Neural cell (in vitro differentiated cells): ENCODE measurements at regions not wholly inside any gene's neighbourhood (a gene's known extent, or its start where the extent isn't known, plus 50 kb on each side); places are given as distances from the start of the nearest gene placed in this dataset.

Experiments
- H2AFZ ChIP-seq: fragments of 200-600, 300-800 bp; sonication (generic), shearing (Covaris generic); 2 replicates; pipeline ENCODE4 v1.6.0; 2014; ENCODE audit warnings: low read depth, mild to moderate bottlenecking, antibody characterized with exemption, low read length, moderate library complexity
- H3F3A ChIP-seq: fragments of 200-600 bp; shearing (Covaris generic); 2 replicates; pipeline ENCODE4 v1.6.1; 2016; ENCODE audit warnings: mild to moderate bottlenecking, moderate library complexity, mixed read lengths, antibody characterized with exemption, low read length; ENCODE audit not compliant: insufficient read depth, poor library complexity, severe bottlenecking
- H3K27ac ChIP-seq: fragments of 200-600, 300-800 bp; sonication (generic), shearing (Covaris generic); 2 replicates; pipeline ENCODE4 v1.5.1; 2014; ENCODE audit warnings: mild to moderate bottlenecking, low read length, moderate library complexity
- H3K27me3 ChIP-seq: fragments of 300-800, 200-600 bp; sonication (generic), shearing (Covaris generic); 2 replicates; pipeline ENCODE4 v1.6.0; 2014; ENCODE audit warnings: mild to moderate bottlenecking, low read depth, low read length, moderate library complexity; ENCODE audit not compliant: insufficient read depth
- H3K36me3 ChIP-seq: fragments of 300-800, 200-600 bp; sonication (generic), shearing (Covaris generic); 2 replicates; pipeline ENCODE4 v1.5.1; 2014; ENCODE audit warnings: mild to moderate bottlenecking, antibody characterized with exemption, low read length, moderate library complexity; ENCODE audit not compliant: insufficient read depth
- H3K4me2 ChIP-seq: fragments of 300-800, 200-600 bp; sonication (generic), shearing (Covaris generic); 2 replicates; pipeline ENCODE4 v1.6.0; 2014; ENCODE audit warnings: mild to moderate bottlenecking, low read length
- H3K4me3 ChIP-seq: fragments of 300-800, 200-600 bp; sonication (generic), shearing (Covaris generic); 2 replicates; pipeline ENCODE4 v1.5.1; 2014; ENCODE audit warnings: mild to moderate bottlenecking, low read length, moderate library complexity
- H3K79me2 ChIP-seq: fragments of 200-600 bp; shearing (Covaris generic); replicated peaks from 2 replicates; pipeline ENCODE4 v1.6.0; 2014; ENCODE audit warnings: mild to moderate bottlenecking, low read length, moderate library complexity; ENCODE audit not compliant: insufficient read depth
- H3K9ac ChIP-seq: fragments of 300-800, 200-600 bp; sonication (generic), shearing (Covaris generic); 2 replicates; pipeline ENCODE4 v1.6.1; 2016; ENCODE audit warnings: mild to moderate bottlenecking, low read length, mixed read lengths
- H3K9me2 ChIP-seq: fragments of 200-600 bp; shearing (Covaris generic); 2 replicates; pipeline ENCODE4 v1.6.1; 2016; ENCODE audit warnings: mild to moderate bottlenecking, low read length, mixed read lengths; ENCODE audit not compliant: insufficient read depth
- H3K9me3 ChIP-seq: fragments of 200-600, 300-800 bp; sonication (generic), shearing (Covaris generic); 2 replicates; pipeline ENCODE4 v1.6.1; 2016; ENCODE audit warnings: mild to moderate bottlenecking, mixed run types, low read length, moderate library complexity, mixed read lengths
- H4K20me1 ChIP-seq: fragments of 200-600 bp; shearing (Covaris generic); 2 replicates; pipeline ENCODE4 v1.6.1; 2016; ENCODE audit warnings: mild to moderate bottlenecking, mixed run types; ENCODE audit not compliant: insufficient read depth
- EP300 ChIP-seq: fragments of 450-650 bp; conservative IDR thresholded peaks from 2 replicates; pipeline ENCODE4 v1.6.1; 2014; ENCODE audit warnings: antibody characterized with exemption, mild to moderate bottlenecking, moderate library complexity; ENCODE audit not compliant: poor library complexity, severe bottlenecking
- EZH2 ChIP-seq: fragments of 200-600, 300-800 bp; shearing (Covaris generic), sonication (generic); IDR thresholded peaks from 2 replicates; pipeline ENCODE4 v1.6.1; 2014; ENCODE audit warnings: antibody characterized with exemption, low read length, borderline replicate concordance, mild to moderate bottlenecking; ENCODE audit not compliant: insufficient read depth, poor library complexity, severe bottlenecking
- MXI1 ChIP-seq: fragments of 450-650 bp; conservative IDR thresholded peaks from 2 replicates; pipeline ENCODE4 v1.6.1; 2014; ENCODE audit warnings: antibody characterized with exemption, mild to moderate bottlenecking; ENCODE audit not compliant: poor library complexity, severe bottlenecking
- POLR2AphosphoS5 ChIP-seq: IDR thresholded peaks from 2 replicates; pipeline ENCODE4 v1.6.1; 2012
- RAD21 ChIP-seq: fragments of 450-650 bp; conservative IDR thresholded peaks from 2 replicates; pipeline ENCODE4 v1.6.1; 2014; ENCODE audit warnings: antibody characterized with exemption, mild to moderate bottlenecking, moderate library complexity
- SMC3 ChIP-seq: fragments of 450-650 bp; conservative IDR thresholded peaks from 2 replicates; pipeline ENCODE4 v1.6.1; 2014; ENCODE audit warnings: antibody characterized with exemption, mild to moderate bottlenecking, moderate library complexity; ENCODE audit not compliant: poor library complexity
- TAF1 ChIP-seq: IDR thresholded peaks from 2 replicates; pipeline ENCODE4 v1.6.1; 2012; ENCODE audit warnings: low read depth
- TF ChIP-seq, protein P1 (sequence below): fragments of 450-650 bp; IDR thresholded peaks from 2 replicates; pipeline ENCODE4 v1.5.1; 2014; ENCODE audit warnings: antibody characterized with exemption, mild to moderate bottlenecking, moderate library complexity; ENCODE audit not compliant: poor library complexity, severe bottlenecking
- TF ChIP-seq, protein P2 (sequence below): IDR thresholded peaks from 2 replicates; pipeline ENCODE4 v1.6.1; 2012; ENCODE audit warnings: borderline replicate concordance

DNA sequence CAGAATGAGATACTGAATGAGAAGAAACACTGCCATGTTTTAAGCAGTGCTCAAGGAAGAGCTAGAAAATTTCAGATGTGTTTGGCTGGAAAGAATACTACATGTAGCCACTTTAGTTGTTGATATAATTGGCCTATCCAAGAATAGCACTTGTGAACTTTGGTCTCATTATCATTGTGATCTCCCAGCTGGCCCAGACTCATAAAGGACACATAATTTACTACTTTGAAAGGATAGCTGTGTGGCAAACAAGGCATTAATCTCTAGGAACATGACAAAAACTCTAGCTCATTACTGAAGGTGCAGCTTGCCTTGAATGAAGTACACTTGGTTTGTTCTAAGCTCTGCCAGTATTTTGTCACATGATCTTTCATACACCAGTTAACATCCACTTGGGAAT is 356.3 kb downstream of the CSNK1G3 start:
- Histone ChIP-seq H3K27me3 (no peaks in the 10 kb centered on the region), H3K4me2 (no peak overlapping the region), H3K9me2 (no peaks in the 10 kb centered on the region), H3K79me2 (no peaks in the 10 kb centered on the region), H2AFZ (no peak overlapping the region), H3F3A (no peaks in the 10 kb centered on the region), H4K20me1 (no peaks in the 10 kb centered on the region), H3K9ac (no peak overlapping the region), H3K4me3 (no peak overlapping the region), H3K27ac (no peak overlapping the region), H3K36me3 (no peaks in the 10 kb centered on the region), H3K9me3 (no peaks in the 10 kb centered on the region)
- no peak for TF ChIP-seq MXI1
- TF ChIP-seq, protein P1, sequence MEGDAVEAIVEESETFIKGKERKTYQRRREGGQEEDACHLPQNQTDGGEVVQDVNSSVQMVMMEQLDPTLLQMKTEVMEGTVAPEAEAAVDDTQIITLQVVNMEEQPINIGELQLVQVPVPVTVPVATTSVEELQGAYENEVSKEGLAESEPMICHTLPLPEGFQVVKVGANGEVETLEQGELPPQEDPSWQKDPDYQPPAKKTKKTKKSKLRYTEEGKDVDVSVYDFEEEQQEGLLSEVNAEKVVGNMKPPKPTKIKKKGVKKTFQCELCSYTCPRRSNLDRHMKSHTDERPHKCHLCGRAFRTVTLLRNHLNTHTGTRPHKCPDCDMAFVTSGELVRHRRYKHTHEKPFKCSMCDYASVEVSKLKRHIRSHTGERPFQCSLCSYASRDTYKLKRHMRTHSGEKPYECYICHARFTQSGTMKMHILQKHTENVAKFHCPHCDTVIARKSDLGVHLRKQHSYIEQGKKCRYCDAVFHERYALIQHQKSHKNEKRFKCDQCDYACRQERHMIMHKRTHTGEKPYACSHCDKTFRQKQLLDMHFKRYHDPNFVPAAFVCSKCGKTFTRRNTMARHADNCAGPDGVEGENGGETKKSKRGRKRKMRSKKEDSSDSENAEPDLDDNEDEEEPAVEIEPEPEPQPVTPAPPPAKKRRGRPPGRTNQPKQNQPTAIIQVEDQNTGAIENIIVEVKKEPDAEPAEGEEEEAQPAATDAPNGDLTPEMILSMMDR: no peak
- TF ChIP-seq EP300: no peak
- no peak for TF ChIP-seq SMC3
- TF ChIP-seq, protein P2, sequence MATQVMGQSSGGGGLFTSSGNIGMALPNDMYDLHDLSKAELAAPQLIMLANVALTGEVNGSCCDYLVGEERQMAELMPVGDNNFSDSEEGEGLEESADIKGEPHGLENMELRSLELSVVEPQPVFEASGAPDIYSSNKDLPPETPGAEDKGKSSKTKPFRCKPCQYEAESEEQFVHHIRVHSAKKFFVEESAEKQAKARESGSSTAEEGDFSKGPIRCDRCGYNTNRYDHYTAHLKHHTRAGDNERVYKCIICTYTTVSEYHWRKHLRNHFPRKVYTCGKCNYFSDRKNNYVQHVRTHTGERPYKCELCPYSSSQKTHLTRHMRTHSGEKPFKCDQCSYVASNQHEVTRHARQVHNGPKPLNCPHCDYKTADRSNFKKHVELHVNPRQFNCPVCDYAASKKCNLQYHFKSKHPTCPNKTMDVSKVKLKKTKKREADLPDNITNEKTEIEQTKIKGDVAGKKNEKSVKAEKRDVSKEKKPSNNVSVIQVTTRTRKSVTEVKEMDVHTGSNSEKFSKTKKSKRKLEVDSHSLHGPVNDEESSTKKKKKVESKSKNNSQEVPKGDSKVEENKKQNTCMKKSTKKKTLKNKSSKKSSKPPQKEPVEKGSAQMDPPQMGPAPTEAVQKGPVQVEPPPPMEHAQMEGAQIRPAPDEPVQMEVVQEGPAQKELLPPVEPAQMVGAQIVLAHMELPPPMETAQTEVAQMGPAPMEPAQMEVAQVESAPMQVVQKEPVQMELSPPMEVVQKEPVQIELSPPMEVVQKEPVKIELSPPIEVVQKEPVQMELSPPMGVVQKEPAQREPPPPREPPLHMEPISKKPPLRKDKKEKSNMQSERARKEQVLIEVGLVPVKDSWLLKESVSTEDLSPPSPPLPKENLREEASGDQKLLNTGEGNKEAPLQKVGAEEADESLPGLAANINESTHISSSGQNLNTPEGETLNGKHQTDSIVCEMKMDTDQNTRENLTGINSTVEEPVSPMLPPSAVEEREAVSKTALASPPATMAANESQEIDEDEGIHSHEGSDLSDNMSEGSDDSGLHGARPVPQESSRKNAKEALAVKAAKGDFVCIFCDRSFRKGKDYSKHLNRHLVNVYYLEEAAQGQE: no peak
- TF ChIP-seq POLR2AphosphoS5: no peak
- TF ChIP-seq RAD21: no peak
- TF ChIP-seq TAF1: no peak
- no peak for TF ChIP-seq EZH2

DNA sequence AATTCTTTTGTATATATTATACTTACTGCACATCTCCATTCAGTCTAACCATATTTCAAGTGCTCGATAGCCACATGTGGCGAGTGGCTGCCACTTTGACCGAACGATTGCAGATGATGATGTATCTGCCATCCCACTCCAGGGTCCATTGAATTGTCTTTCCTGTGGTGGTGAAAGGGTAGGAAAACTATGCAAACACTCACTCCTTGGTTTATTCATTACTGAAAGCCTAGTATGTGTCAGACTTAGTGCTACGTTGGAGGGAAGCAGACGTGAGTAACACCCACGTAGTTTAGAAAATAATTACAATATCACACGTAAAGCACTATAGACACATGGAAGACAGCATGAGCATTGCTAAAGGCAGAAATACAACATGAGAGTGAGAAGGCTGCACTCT is 353.7 kb downstream of the CSNK1G3 start:
- no peaks in the 10 kb centered on the region for H3K9me3 ChIP-seq
- no peaks in the 10 kb centered on the region for H4K20me1 ChIP-seq
- no peak overlapping the region for H3K4me2 ChIP-seq
- no peaks in the 10 kb centered on the region for H3K79me2 ChIP-seq
- no peak overlapping the region for H3K27ac ChIP-seq
- TF ChIP-seq, protein P1: no peak
- no peak for TF ChIP-seq TAF1
- TF ChIP-seq EZH2: no peak
- TF ChIP-seq POLR2AphosphoS5: no peak
- TF ChIP-seq MXI1: no peak
- TF ChIP-seq SMC3: no peak
- TF ChIP-seq, protein P2: no peak
- H3K4me3 ChIP-seq: no peak overlapping the region
- H3K9ac ChIP-seq: no peak overlapping the region
- H3K36me3 ChIP-seq: no peaks in the 10 kb centered on the region
- no peaks in the 10 kb centered on the region for H3F3A ChIP-seq
- H3K9me2 ChIP-seq: no peaks in the 10 kb centered on the region
- H3K27me3 ChIP-seq: no peaks in the 10 kb centered on the region
- H2AFZ ChIP-seq: no peak overlapping the region
